ENCODE measurements at regions not wholly inside any gene's neighbourhood (a gene's known extent, or its start where the extent isn't known, plus 50 kb on each side); places are given as distances from the start of the nearest gene placed in this dataset.

DNA sequence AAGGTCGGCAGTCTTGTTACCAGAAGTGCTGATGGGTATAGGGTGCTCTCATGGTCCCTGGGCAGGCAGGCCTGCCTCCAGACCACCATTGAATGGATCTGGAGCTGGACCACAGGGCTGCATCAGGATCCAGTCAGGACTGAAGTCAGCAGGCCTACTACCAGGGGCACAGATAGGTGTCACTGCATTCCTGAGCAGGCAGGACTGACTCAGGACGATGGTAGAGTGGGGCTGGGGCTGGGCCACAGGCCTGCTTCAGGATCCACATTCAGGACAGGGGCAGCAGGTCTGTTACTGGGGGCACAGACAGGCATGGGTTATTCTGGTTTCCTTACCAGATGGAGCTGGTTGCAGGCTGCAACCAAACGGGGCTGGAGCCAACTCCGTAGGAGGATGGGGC, 51.4 kb upstream of the MAP3K4 start:
- no peak overlapping the region for H3K27ac ChIP-seq
- TF ChIP-seq, protein P1, sequence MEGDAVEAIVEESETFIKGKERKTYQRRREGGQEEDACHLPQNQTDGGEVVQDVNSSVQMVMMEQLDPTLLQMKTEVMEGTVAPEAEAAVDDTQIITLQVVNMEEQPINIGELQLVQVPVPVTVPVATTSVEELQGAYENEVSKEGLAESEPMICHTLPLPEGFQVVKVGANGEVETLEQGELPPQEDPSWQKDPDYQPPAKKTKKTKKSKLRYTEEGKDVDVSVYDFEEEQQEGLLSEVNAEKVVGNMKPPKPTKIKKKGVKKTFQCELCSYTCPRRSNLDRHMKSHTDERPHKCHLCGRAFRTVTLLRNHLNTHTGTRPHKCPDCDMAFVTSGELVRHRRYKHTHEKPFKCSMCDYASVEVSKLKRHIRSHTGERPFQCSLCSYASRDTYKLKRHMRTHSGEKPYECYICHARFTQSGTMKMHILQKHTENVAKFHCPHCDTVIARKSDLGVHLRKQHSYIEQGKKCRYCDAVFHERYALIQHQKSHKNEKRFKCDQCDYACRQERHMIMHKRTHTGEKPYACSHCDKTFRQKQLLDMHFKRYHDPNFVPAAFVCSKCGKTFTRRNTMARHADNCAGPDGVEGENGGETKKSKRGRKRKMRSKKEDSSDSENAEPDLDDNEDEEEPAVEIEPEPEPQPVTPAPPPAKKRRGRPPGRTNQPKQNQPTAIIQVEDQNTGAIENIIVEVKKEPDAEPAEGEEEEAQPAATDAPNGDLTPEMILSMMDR (conservative IDR thresholded peaks at IDR 0.05): no peak
